SW 1271 (cell line): ENCODE measurements at regions not wholly inside any gene's neighbourhood (a gene's known extent, or its start where the extent isn't known, plus 50 kb on each side); places are given as distances from the start of the nearest gene placed in this dataset.

Experiments
- DNase-seq, 2 experiments: peaks; one replicate each; lab custom pipeline; 2025; lab: John Stamatoyannopoulos, UW

DNA sequence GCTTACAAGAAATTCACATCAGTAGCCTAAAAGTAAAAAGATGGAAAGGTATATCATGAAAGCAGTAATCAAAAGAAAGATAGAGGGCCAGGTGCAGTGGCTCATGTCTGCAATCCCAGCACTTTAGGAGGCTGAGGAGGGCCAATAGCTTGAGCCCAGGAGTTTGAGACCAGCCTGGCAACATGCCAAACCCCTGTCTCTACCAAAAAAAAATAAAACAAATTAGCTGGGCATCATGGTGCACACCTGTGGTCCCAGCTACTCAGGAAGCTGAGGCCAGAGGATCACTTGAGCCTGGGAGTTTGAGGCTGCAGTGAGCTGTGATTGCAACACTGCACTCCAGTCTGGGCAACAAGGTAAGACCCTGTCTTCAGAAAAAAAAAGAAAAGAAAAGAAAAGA is 55.5 kb downstream of the GSPT2 start:
- DNase-seq: no peak

DNA sequence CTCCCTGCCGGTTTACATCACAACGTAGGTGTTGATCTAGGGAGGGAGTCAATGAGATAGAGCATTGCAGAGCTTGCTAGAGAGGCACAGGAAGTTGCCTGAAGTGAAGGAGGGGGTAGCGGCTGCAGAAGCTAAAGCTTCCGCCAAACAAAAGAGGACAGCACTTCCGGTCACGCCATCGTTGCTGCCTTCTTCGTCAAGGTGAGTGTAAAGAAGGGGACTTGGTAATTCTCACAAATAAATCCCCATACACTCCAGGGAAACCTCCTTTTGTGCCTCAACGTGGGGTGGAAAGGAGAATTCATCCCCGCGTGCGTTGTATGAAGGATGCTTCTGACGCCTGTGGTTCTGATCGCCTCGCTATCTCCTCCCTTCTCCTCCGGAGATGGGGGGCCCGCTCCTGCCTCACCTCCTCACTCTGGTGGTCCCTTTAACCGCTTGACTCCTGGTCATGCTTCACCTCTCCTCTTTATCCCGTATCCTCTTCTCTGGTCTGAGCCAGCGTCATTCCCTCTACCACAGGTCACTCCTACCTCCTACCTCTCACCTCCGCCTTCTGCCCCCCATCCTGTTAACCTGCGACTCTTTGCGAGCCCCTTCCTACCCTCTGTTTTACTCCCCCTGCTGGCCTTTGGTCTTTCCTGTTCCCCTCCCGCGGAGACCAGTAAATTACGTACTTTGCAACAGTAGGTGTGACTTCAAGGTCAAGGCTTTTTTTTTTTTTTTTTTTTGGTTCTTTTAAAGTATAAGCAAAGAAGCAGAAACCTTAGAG is 59.9 kb downstream of the GSPT2 start:
- peak; percentile 3 to 40 for DNase-seq

DNA sequence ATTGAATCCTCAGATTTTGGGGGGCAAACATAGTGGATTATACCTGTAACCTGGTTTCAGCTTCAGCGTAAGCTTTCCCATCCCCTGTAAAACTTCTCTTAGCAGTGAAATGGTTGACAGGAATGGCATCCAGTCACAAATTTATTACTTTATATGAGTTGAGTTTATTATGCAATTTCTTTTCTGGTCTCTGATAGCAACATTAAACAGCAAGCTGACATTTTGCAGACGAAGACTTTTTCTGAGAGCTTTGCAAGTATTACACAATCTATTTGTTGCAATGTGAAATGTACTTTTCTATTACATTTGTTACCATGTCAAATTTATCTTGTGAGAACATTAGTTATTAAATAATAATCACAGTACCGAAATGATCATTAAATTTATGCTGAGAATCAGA is 60.6 kb downstream of the GSPT2 start:
- DNase-seq: no peak

DNA sequence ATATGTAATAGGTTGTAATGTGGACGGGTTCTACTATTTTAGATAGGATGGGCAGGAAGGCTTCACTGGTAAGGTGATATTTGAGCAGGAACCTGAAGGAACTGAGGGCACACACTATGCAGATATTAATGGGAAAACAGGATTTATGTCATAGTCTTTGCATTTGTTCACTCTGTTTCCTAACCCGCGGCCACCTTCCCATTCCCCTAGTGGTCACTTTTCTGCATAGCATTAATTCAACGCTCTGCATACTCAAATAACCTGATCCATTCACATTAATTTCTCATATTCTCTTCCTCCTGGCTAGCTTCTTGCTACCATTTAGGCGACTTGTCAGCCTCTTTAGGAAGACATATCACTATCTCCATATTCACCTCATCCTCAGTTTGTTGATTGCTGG is 61.5 kb downstream of the GSPT2 start:
- no peak for DNase-seq

DNA sequence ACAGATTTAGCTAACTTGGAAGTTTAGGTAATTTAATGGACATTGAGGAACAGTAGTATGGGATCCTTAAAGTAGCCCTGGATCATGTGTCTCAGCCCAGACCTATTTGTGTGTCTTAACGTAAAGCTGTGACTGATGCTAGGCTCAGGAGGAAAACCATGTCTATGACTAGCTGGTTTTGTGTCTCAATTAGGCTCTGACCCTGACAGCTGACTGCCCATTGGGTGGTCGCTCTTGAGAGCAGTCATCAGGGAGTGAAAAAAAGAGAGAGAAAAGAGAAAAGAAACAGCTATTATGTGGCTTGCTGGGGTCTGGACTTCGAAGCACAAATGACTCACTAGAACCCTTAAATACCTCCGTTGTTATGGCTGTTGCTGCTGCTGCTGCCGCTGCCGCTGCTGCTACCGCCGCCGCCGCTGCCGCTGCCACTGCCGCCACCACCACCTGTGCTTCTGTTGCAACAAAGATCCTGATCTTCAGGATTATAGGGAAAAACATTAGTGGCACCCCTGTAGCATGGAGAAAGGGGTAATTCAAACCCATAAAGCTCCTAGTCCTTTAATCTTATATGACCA is 70.7 kb downstream of the GSPT2 start:
- DNase-seq: no peak

DNA sequence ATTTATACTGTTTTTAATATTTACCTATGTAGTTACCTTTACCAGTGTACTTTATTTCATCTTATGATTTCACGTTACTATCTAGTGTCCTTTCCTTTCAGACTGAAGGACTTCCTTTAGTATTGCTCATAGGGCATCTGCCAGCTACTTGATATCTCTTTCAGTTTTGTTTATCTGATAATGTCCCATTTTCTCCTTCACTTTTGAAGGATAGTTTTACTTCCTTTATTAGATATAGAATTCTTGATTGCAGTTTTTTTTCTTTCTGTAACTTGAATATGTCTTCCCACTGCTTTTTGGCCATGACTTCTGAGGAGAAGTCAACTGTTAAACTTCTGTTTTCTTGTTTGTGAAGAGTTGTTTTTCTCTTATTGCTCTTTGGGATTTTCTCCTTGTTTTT is 69.4 kb upstream of the MAGED1 start:
- no peak for DNase-seq

DNA sequence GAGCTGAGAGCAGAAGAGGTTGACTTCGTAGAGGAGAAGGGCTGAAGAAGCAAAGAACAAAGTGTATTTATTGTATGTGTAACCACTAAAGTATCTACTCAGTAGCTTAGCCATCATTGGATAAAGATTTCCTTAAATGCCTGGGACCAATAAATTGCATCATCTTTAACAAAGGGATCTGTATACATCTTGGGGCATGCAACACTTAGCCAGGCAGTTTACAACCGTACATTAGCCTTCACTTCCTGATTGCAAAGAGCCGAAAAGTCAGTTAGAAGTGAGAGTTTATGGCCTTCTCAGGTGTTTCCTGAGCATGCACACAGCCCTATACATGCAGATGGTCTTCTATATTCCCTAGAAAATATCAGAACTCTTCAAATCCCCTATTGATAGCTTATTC is 68.0 kb upstream of the MAGED1 start:
- no peak for DNase-seq

DNA sequence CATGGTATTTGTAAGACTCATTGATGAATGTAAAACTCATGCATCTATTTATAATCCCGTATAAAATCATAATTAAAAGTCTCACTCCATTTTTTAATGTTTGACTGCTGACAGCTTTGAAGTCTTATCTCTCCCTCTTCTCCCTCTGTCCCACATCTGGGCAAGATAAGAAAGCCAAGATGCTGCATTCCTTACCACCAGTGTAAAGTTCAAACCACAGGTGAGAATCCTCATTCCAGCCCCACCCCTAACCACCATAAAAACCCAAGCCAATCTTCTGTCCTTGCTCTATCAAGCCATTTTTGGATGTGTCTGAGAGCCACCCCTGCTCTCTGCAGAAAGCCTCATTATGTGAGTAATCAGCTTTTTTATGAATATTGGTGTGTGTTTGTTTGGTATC is 59.3 kb upstream of the MAGED1 start:
- DNase-seq: no peak

DNA sequence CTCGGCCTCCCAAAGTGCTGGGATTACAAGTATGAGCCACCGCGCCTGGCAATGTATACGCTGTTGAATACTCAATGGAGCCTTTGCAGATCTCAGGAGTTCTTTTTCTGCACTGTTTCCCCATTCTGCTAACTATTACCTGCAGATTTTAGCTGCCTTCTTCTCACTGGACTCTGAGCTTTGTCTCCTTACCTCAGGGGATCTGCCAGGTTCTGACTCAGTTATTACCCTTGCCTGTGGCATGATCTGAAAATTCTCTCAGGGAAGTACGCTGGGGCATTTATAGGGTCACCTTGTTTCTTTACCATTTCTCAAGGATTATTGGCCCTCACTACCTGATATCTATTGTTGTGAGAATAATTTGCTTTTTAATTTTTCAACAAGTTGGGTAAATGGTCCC is 56.6 kb upstream of the MAGED1 start:
- no peak for DNase-seq

DNA sequence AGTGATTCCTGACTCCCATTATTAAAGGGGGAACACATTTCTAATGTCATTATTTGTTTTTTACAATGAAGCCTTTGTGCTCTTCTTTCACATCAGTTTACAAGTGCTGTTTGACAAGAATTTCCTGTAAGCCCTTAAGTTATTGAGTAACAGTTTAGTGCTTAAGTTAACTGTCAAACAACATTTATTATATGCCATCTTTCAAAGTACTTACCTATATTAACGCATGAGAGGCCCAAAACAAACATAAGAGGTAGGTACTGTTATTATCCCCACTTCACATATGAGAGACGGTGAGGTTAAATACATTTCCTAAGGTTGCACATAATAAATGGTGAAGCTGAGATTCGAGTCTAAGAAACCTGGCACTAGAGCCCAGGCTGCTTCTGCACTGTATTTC is 56.0 kb upstream of the MAGED1 start:
- no peak for DNase-seq

DNA sequence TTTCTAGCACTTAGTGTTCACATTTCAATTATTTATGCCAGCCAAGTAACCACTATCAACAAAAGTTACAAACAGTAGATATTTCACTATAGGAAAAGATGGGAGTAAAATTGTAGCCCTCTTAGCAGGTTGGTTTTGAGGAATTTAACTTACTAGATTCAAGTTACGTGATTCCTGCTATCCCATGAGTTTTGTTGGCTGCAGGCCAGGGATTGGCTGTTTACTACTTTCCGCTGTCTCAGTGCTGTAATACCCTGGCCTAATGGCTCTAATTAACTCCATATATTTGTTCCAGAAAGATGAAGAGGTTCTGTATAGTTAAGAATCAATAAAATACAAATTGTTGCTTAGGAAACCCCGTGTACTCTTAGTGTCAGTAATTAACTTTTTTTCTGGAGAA is 55.5 kb upstream of the MAGED1 start:
- DNase-seq: no peak
